ENCODE measurements at regions not wholly inside any gene's neighbourhood (a gene's known extent, or its start where the extent isn't known, plus 50 kb on each side); places are given as distances from the start of the nearest gene placed in this dataset.

GRCh38 chr21:33984021-33984481, 68.4 kb upstream of the ATP5PO start:
- Histone ChIP-seq H3K79me2 (ENCODE audit: control insufficient read depth, insufficient read depth, low read length) (no peaks in the 10 kb centered on the region), H4K20me1 (ENCODE audit: control insufficient read depth, insufficient read depth) (no peaks in the 10 kb centered on the region), H3K27ac (ENCODE audit: control insufficient read depth, insufficient read depth) (peak overlapping the region; percentile 26; the same call in 1 of the 2 replicates), H3K9me3 (replicated peaks; ENCODE audit: control insufficient read depth, insufficient read depth, low read length) (no peaks in the 10 kb centered on the region; the same call in 2 of the 3 replicates), H3K9ac (ENCODE audit: control insufficient read depth, insufficient read depth, low read length) (0 out of 2 replicates have a peak overlapping the region, but pooled peaks have one; percentile 2), H3K27me3 (replicated peaks in 1 of 2; ENCODE audit: control insufficient read depth in 2 of 2, insufficient read depth in 2 of 2, low read length in 1 of 2) (no peaks in the 10 kb centered on the region), H3K36me3 (ENCODE audit: control insufficient read depth in 2 of 2, insufficient read depth in 2 of 2, low read length in 1 of 2) (no peaks in the 10 kb centered on the region), H3K4me1 (ENCODE audit: control insufficient read depth, insufficient read depth, low read length) (peaks cover 25% of the 10 kb centered on the region), H2AFZ (ENCODE audit: control insufficient read depth, low read depth, low read length) (peak overlapping the region; percentile 2; the same call in 1 of the 2 replicates), H3K4me3 (no peak overlapping the region), H3K4me2 (ENCODE audit: control insufficient read depth, insufficient read depth) (peak overlapping the region; percentile 46)
- in situ Hi-C loops (cut with MboI) (no loop called here), intact Hi-C loops (cut with micrococcal nuclease; ENCODE audit: unreplicated experiment) (loop anchor here (2.0 kb wide), 1 partner anchor 37 kb away; no protein-coding TSS in a partner anchor)
- BruUV-seq (replicated peaks): no TSS peak
- WGBS (ENCODE audit: insufficient coverage, insufficient replicate concordance, low lambda C conversion rate, missing lambda C conversion rate): 48% methylated on average over 13 of the region's 13 CpGs
- ChIA-PET CTCF (interaction anchor here (0.6 to 1.7 kb wide), 4 partner anchors 17 to 39 kb away, joined by 3 to 5 read pairs (median 4); no protein-coding TSS in a partner anchor), RAD21 (ENCODE audit: unreplicated experiment) (interaction anchor here (6.9 kb wide), 1 partner anchor 34 kb away, joined by 36 read pairs; no protein-coding TSS in a partner anchor), POLR2A (no interaction called here), SMC1A (ENCODE audit: uncharacterized antibody, unreplicated experiment) (interaction anchor here (0.6 to 2.4 kb wide), 7 partner anchors 9 to 47 kb away, joined by 3 to 10 read pairs (median 3); no protein-coding TSS in a partner anchor)
- DNase-seq (ENCODE audit: low read depth, low spot score) (peak; percentile 58), FAIRE-seq (no peak), ATAC-seq (peak; percentile 89)
- no peak for TF ChIP-seq SREBF2 (IDR thresholded peaks at IDR 0.05; ENCODE audit: low read length)
- TF ChIP-seq POU2F2 (IDR thresholded peaks at IDR 0.05; ENCODE audit: borderline replicate concordance, low read depth, low read length): peak; percentile 82; the same call in 1 of the 3 replicates
- peak; percentile 14 for TF ChIP-seq MEF2B (IDR thresholded peaks at IDR 0.05; ENCODE audit: partially characterized antibody, poor library complexity, severe bottlenecking)
- peak; percentile 22; the same call in 1 of the 2 replicates for TF ChIP-seq DPF2 (IDR thresholded peaks at IDR 0.05)
- TF ChIP-seq SUPT20H (IDR thresholded peaks at IDR 0.05; ENCODE audit: borderline replicate concordance, control insufficient read depth, low read depth, low read length): no peak
- TF ChIP-seq RAD51 (IDR thresholded peaks at IDR 0.05): 0 out of 2 replicates have a peak, but pooled peaks have one; percentile 17
- 0 out of 4 replicates have a peak, but pooled peaks of 1 of the 2 experiments have one; percentile 11 for TF ChIP-seq SRF (IDR thresholded peaks at IDR 0.05; ENCODE audit: low read depth in 2 of 2, low read length in 2 of 2)
- TF ChIP-seq, protein P1, sequence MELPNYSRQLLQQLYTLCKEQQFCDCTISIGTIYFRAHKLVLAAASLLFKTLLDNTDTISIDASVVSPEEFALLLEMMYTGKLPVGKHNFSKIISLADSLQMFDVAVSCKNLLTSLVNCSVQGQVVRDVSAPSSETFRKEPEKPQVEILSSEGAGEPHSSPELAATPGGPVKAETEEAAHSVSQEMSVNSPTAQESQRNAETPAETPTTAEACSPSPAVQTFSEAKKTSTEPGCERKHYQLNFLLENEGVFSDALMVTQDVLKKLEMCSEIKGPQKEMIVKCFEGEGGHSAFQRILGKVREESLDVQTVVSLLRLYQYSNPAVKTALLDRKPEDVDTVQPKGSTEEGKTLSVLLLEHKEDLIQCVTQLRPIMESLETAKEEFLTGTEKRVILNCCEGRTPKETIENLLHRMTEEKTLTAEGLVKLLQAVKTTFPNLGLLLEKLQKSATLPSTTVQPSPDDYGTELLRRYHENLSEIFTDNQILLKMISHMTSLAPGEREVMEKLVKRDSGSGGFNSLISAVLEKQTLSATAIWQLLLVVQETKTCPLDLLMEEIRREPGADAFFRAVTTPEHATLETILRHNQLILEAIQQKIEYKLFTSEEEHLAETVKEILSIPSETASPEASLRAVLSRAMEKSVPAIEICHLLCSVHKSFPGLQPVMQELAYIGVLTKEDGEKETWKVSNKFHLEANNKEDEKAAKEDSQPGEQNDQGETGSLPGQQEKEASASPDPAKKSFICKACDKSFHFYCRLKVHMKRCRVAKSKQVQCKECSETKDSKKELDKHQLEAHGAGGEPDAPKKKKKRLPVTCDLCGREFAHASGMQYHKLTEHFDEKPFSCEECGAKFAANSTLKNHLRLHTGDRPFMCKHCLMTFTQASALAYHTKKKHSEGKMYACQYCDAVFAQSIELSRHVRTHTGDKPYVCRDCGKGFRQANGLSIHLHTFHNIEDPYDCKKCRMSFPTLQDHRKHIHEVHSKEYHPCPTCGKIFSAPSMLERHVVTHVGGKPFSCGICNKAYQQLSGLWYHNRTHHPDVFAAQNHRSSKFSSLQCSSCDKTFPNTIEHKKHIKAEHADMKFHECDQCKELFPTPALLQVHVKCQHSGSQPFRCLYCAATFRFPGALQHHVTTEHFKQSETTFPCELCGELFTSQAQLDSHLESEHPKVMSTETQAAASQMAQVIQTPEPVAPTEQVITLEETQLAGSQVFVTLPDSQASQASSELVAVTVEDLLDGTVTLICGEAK (IDR thresholded peaks at IDR 0.05; ENCODE audit: borderline replicate concordance): no peak
- TF ChIP-seq, protein P2, sequence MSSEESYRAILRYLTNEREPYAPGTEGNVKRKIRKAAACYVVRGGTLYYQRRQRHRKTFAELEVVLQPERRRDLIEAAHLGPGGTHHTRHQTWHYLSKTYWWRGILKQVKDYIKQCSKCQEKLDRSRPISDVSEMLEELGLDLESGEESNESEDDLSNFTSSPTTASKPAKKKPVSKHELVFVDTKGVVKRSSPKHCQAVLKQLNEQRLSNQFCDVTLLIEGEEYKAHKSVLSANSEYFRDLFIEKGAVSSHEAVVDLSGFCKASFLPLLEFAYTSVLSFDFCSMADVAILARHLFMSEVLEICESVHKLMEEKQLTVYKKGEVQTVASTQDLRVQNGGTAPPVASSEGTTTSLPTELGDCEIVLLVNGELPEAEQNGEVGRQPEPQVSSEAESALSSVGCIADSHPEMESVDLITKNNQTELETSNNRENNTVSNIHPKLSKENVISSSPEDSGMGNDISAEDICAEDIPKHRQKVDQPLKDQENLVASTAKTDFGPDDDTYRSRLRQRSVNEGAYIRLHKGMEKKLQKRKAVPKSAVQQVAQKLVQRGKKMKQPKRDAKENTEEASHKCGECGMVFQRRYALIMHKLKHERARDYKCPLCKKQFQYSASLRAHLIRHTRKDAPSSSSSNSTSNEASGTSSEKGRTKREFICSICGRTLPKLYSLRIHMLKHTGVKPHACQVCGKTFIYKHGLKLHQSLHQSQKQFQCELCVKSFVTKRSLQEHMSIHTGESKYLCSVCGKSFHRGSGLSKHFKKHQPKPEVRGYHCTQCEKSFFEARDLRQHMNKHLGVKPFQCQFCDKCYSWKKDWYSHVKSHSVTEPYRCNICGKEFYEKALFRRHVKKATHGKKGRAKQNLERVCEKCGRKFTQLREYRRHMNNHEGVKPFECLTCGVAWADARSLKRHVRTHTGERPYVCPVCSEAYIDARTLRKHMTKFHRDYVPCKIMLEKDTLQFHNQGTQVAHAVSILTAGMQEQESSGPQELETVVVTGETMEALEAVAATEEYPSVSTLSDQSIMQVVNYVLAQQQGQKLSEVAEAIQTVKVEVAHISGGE (CRISPR knock-in tag; IDR thresholded peaks at IDR 0.05): no peak
- TF ChIP-seq NFYA (IDR thresholded peaks at IDR 0.05; ENCODE audit: borderline replicate concordance, low read depth, low read length): no peak
- peak; percentile 69; the same call in 1 of the 2 replicates for TF ChIP-seq TCF12 (IDR thresholded peaks at IDR 0.05; ENCODE audit: low read depth, low read length)
- 0 out of 2 replicates have a peak, but pooled peaks have one; percentile 46 for TF ChIP-seq BCL11A (IDR thresholded peaks at IDR 0.05; ENCODE audit: low read depth, low read length)
- no peak for TF ChIP-seq HDAC6 (IDR thresholded peaks at IDR 0.05; ENCODE audit: unreplicated experiment)
- no peak for TF ChIP-seq MEF2A (IDR thresholded peaks at IDR 0.05; ENCODE audit: insufficient read depth, low read depth, low read length)
- TF ChIP-seq, protein P3, sequence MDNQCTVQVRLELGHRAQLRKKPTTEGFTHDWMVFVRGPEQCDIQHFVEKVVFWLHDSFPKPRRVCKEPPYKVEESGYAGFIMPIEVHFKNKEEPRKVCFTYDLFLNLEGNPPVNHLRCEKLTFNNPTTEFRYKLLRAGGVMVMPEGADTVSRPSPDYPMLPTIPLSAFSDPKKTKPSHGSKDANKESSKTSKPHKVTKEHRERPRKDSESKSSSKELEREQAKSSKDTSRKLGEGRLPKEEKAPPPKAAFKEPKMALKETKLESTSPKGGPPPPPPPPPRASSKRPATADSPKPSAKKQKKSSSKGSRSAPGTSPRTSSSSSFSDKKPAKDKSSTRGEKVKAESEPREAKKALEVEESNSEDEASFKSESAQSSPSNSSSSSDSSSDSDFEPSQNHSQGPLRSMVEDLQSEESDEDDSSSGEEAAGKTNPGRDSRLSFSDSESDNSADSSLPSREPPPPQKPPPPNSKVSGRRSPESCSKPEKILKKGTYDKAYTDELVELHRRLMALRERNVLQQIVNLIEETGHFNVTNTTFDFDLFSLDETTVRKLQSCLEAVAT (IDR thresholded peaks at IDR 0.05): peak; percentile 55

All from GM12878 (cell line).